ENCODE measurements at regions not wholly inside any gene's neighbourhood (a gene's known extent, or its start where the extent isn't known, plus 50 kb on each side); places are given as distances from the start of the nearest gene placed in this dataset.

GRCh38 chr4:38364383-38364963, 299.5 kb upstream of the KLF3 start:
- no peak overlapping the region for H3K4me3 ChIP-seq (ENCODE audit: low read length in 2 of 2)
- H3K27ac ChIP-seq (ENCODE audit: low read depth, low read length), result no peak overlapping the region
- intact Hi-C loops (cut with micrococcal nuclease), result no loop called here
- Mint-ChIP-seq H3K4me1 (peaks cover 5 to 24% (median 14%) of the 10 kb centered on the region in 4 donors), H3K27ac (no peak overlapping the region), H3K4me3 (no peak overlapping the region), H3K9me3 (no peaks in the 10 kb centered on the region), H3K36me3 (no peaks in the 10 kb centered on the region), H3K27me3 (no peaks in the 10 kb centered on the region)
- POLR2A ChIA-PET (ENCODE audit: partially characterized antibody), result no interaction called here
- DNase-seq, result no peak
- no peaks in the 10 kb centered on the region for H3K36me3 ChIP-seq (ENCODE audit: insufficient read depth, low read length)
- CTCF ChIA-PET (ENCODE audit: partially characterized antibody), result no interaction called here
- H3K27me3 ChIP-seq (ENCODE audit: insufficient read depth, low read length), result no peaks in the 10 kb centered on the region
- H3K9me3 ChIP-seq (ENCODE audit: control insufficient read depth in 1 of 2, low read length in 2 of 2), result no peaks in the 10 kb centered on the region
- H3K4me1 ChIP-seq (ENCODE audit: insufficient read depth, low read length), result peaks cover 6% of the 10 kb centered on the region

GRCh38 chr4:38365261-38365660, 298.7 kb upstream of the KLF3 start:
- intact Hi-C loops (cut with micrococcal nuclease), result no loop called here

GRCh38 chr4:38365748-38366310, 298.2 kb upstream of the KLF3 start:
- intact Hi-C loops (cut with micrococcal nuclease), result no loop called here
- peaks cover 5 to 24% (median 14%) of the 10 kb centered on the region in 4 donors for H3K4me1 Mint-ChIP-seq
- ChIA-PET CTCF (ENCODE audit: partially characterized antibody) (no interaction called here), POLR2A (ENCODE audit: partially characterized antibody) (no interaction called here)
- H3K4me1 ChIP-seq (ENCODE audit: insufficient read depth, low read length), result peaks cover 6% of the 10 kb centered on the region
- no peaks in the 10 kb centered on the region for H3K36me3 Mint-ChIP-seq
- H3K36me3 ChIP-seq (ENCODE audit: insufficient read depth, low read length), result no peaks in the 10 kb centered on the region
- peak overlapping the region in 2 of 7 donors; percentile 37 to 68 for H3K27ac Mint-ChIP-seq
- no peaks in the 10 kb centered on the region for H3K27me3 ChIP-seq (ENCODE audit: insufficient read depth, low read length)
- DNase-seq, result no peak
- H3K9me3 ChIP-seq (ENCODE audit: control insufficient read depth in 1 of 2, low read length in 2 of 2), result no peaks in the 10 kb centered on the region
- no peak overlapping the region for H3K4me3 ChIP-seq (ENCODE audit: low read length in 2 of 2)
- H3K27ac ChIP-seq (ENCODE audit: low read depth, low read length), result no peak overlapping the region
- H3K9me3 Mint-ChIP-seq, result no peaks in the 10 kb centered on the region
- no peaks in the 10 kb centered on the region for H3K27me3 Mint-ChIP-seq
- no peak overlapping the region for H3K4me3 Mint-ChIP-seq

More at GRCh38 chr4:38365261-38365660, 298.7 kb upstream of the KLF3 start:
- H3K27me3 ChIP-seq (ENCODE audit: insufficient read depth, low read length), result no peaks in the 10 kb centered on the region
- no peaks in the 10 kb centered on the region for H3K36me3 Mint-ChIP-seq
- ChIA-PET CTCF (ENCODE audit: partially characterized antibody) (no interaction called here), POLR2A (ENCODE audit: partially characterized antibody) (no interaction called here)
- H3K4me3 ChIP-seq (ENCODE audit: low read length in 2 of 2), result no peak overlapping the region
- H3K27me3 Mint-ChIP-seq, result no peaks in the 10 kb centered on the region
- H3K9me3 ChIP-seq (ENCODE audit: control insufficient read depth in 1 of 2, low read length in 2 of 2), result no peaks in the 10 kb centered on the region
- H3K4me1 ChIP-seq (ENCODE audit: insufficient read depth, low read length), result peaks cover 6% of the 10 kb centered on the region
- H3K36me3 ChIP-seq (ENCODE audit: insufficient read depth, low read length), result no peaks in the 10 kb centered on the region
- no peak overlapping the region for H3K4me3 Mint-ChIP-seq
- no peaks in the 10 kb centered on the region for H3K9me3 Mint-ChIP-seq
- H3K27ac Mint-ChIP-seq, result no peak overlapping the region
- H3K27ac ChIP-seq (ENCODE audit: low read depth, low read length), result no peak overlapping the region
- H3K4me1 Mint-ChIP-seq, result peaks cover 5 to 24% (median 14%) of the 10 kb centered on the region in 4 donors
- DNase-seq, result no peak

- Histone ChIP-seq H3K9me3 (ENCODE audit: control insufficient read depth in 1 of 2, low read length in 2 of 2) (no peaks in the 10 kb centered on the region), H3K36me3 (ENCODE audit: insufficient read depth, low read length) (no peaks in the 10 kb centered on the region), H3K27me3 (ENCODE audit: insufficient read depth, low read length) (no peaks in the 10 kb centered on the region), H3K4me3 (ENCODE audit: low read length in 2 of 2) (no peak overlapping the region), H3K4me1 (ENCODE audit: insufficient read depth, low read length) (peaks cover 6% of the 10 kb centered on the region), H3K27ac (ENCODE audit: low read depth, low read length) (no peak overlapping the region)
- Mint-ChIP-seq H3K4me1 (peaks cover 5 to 24% (median 14%) of the 10 kb centered on the region in 4 donors), H3K4me3 (no peak overlapping the region), H3K27ac (peak overlapping the region in 1 of 7 donors; percentile 37), H3K27me3 (no peaks in the 10 kb centered on the region), H3K9me3 (no peaks in the 10 kb centered on the region), H3K36me3 (no peaks in the 10 kb centered on the region)
- DNase-seq, result no peak
- ChIA-PET CTCF (ENCODE audit: partially characterized antibody) (no interaction called here), POLR2A (ENCODE audit: partially characterized antibody) (no interaction called here)
- intact Hi-C loops (cut with micrococcal nuclease), result no loop called here
Measured at GRCh38 chr4:38366456-38366855, 297.5 kb upstream of the KLF3 start.

GRCh38 chr4:38366997-38367396, 297.0 kb upstream of the KLF3 start:
- Histone ChIP-seq H3K4me1 (ENCODE audit: insufficient read depth, low read length) (peaks cover 6% of the 10 kb centered on the region), H3K4me3 (ENCODE audit: low read length in 2 of 2) (no peak overlapping the region), H3K9me3 (ENCODE audit: control insufficient read depth in 1 of 2, low read length in 2 of 2) (no peaks in the 10 kb centered on the region), H3K36me3 (ENCODE audit: insufficient read depth, low read length) (no peaks in the 10 kb centered on the region), H3K27ac (ENCODE audit: low read depth, low read length) (no peak overlapping the region), H3K27me3 (ENCODE audit: insufficient read depth, low read length) (no peaks in the 10 kb centered on the region)
- no peaks in the 10 kb centered on the region for H3K9me3 Mint-ChIP-seq
- intact Hi-C loops (cut with micrococcal nuclease), result no loop called here
- CTCF ChIA-PET (ENCODE audit: partially characterized antibody), result no interaction called here
- peak in 1 of 5 donors; percentile 1 for DNase-seq
- H3K27me3 Mint-ChIP-seq, result no peaks in the 10 kb centered on the region
- H3K27ac Mint-ChIP-seq, result no peak overlapping the region
- no peak overlapping the region for H3K4me3 Mint-ChIP-seq
- POLR2A ChIA-PET (ENCODE audit: partially characterized antibody), result no interaction called here
- H3K36me3 Mint-ChIP-seq, result no peaks in the 10 kb centered on the region
- H3K4me1 Mint-ChIP-seq, result peaks cover 5 to 27% (median 15%) of the 10 kb centered on the region in 4 donors

- H3K27ac Mint-ChIP-seq, result no peak overlapping the region
- intact Hi-C loops (cut with micrococcal nuclease), result no loop called here
- POLR2A ChIA-PET (ENCODE audit: partially characterized antibody), result no interaction called here
- H3K27me3 Mint-ChIP-seq, result no peaks in the 10 kb centered on the region
- H3K36me3 Mint-ChIP-seq, result peaks cover 0 to 3% of the 10 kb centered on the region in 2 donors
- no peak for DNase-seq
- peaks cover 0 to 4% (median 0%) of the 10 kb centered on the region in 8 donors for H3K9me3 Mint-ChIP-seq
- peaks cover 5 to 34% (median 17%) of the 10 kb centered on the region in 4 donors for H3K4me1 Mint-ChIP-seq
- no peak overlapping the region for H3K4me3 Mint-ChIP-seq
- no peaks in the 10 kb centered on the region for H3K9me3 ChIP-seq (ENCODE audit: control insufficient read depth in 1 of 2, low read length in 2 of 2)
- no peak overlapping the region for H3K27ac ChIP-seq (ENCODE audit: low read depth, low read length)
- CTCF ChIA-PET (ENCODE audit: partially characterized antibody), result interaction anchor here (0.5 kb wide), 1 partner anchor 116 kb away, joined by 3 read pairs; no protein-coding TSS in a partner anchor
- H3K36me3 ChIP-seq (ENCODE audit: insufficient read depth, low read length), result no peaks in the 10 kb centered on the region
- H3K4me1 ChIP-seq (ENCODE audit: insufficient read depth, low read length), result peaks cover 7% of the 10 kb centered on the region
- no peak overlapping the region for H3K4me3 ChIP-seq (ENCODE audit: low read length in 2 of 2)
- H3K27me3 ChIP-seq (ENCODE audit: insufficient read depth, low read length), result no peaks in the 10 kb centered on the region
Measured at GRCh38 chr4:38367642-38368174, 296.3 kb upstream of the KLF3 start.

- H3K4me1 ChIP-seq (ENCODE audit: insufficient read depth, low read length), result peaks cover 10% of the 10 kb centered on the region
- Mint-ChIP-seq H3K27me3 (no peaks in the 10 kb centered on the region), H3K27ac (no peak overlapping the region), H3K36me3 (peaks cover 0 to 3% of the 10 kb centered on the region in 2 donors), H3K4me3 (no peak overlapping the region), H3K4me1 (peaks cover 11 to 42% (median 23%) of the 10 kb centered on the region in 4 donors), H3K9me3 (peaks cover 0 to 4% (median 0%) of the 10 kb centered on the region in 8 donors)
- no peak overlapping the region for H3K4me3 ChIP-seq (ENCODE audit: low read length in 2 of 2)
- DNase-seq, result no peak
- no peaks in the 10 kb centered on the region for H3K9me3 ChIP-seq (ENCODE audit: control insufficient read depth in 1 of 2, low read length in 2 of 2)
- H3K36me3 ChIP-seq (ENCODE audit: insufficient read depth, low read length), result no peaks in the 10 kb centered on the region
- POLR2A ChIA-PET (ENCODE audit: partially characterized antibody), result no interaction called here
- no peaks in the 10 kb centered on the region for H3K27me3 ChIP-seq (ENCODE audit: insufficient read depth, low read length)
- intact Hi-C loops (cut with micrococcal nuclease), result no loop called here
- CTCF ChIA-PET (ENCODE audit: partially characterized antibody), result no interaction called here
- H3K27ac ChIP-seq (ENCODE audit: low read depth, low read length), result no peak overlapping the region
Measured at GRCh38 chr4:38368613-38369012, 295.4 kb upstream of the KLF3 start.

Data from CD4-positive, alpha-beta memory T cell (primary cell).